SKM-1 (cell line): ENCODE measurements at regions not wholly inside any gene's neighbourhood (a gene's known extent, or its start where the extent isn't known, plus 50 kb on each side); places are given as distances from the start of the nearest gene placed in this dataset.

Experiments used
- DNase-seq: peaks from one replicate; lab custom pipeline; 2025; ENCODE audit not compliant: unreplicated experiment; lab: John Stamatoyannopoulos, UW

GRCh38 chr13:111551204-111551820 lies 230.9 kb downstream of the TEX29 start:
- no peak for DNase-seq

- no peak for DNase-seq
Measured at GRCh38 chr13:111552891-111553655, 232.6 kb downstream of the TEX29 start.

- DNase-seq: no peak
Measured at GRCh38 chr13:111554539-111555267, 234.3 kb downstream of the TEX29 start.

GRCh38 chr13:111555268-111555808 lies 234.9 kb downstream of the TEX29 start:
- DNase-seq: no peak

GRCh38 chr13:111555903-111556302 lies 235.5 kb downstream of the TEX29 start:
- no peak for DNase-seq

GRCh38 chr13:111556496-111556895 lies 236.1 kb downstream of the TEX29 start:
- DNase-seq: no peak

GRCh38 chr13:111557921-111558699 lies 237.7 kb downstream of the TEX29 start:
- no peak for DNase-seq

GRCh38 chr13:111558700-111559088 lies 238.3 kb downstream of the TEX29 start:
- DNase-seq: no peak

GRCh38 chr13:111559612-111560403 lies 239.4 kb downstream of the TEX29 start:
- DNase-seq: no peak

- DNase-seq: no peak
Measured at GRCh38 chr13:111561091-111561781, 240.8 kb downstream of the TEX29 start.

GRCh38 chr13:111562716-111563115 lies 242.3 kb downstream of the TEX29 start:
- no peak for DNase-seq

- no peak for DNase-seq
Measured at GRCh38 chr13:111564606-111565005, 244.2 kb downstream of the TEX29 start.

- DNase-seq: no peak
Measured at GRCh38 chr13:111565400-111565799, 245.0 kb downstream of the TEX29 start.

- no peak for DNase-seq
Measured at GRCh38 chr13:111566567-111566966, 246.1 kb downstream of the TEX29 start.

GRCh38 chr13:111567637-111568036 lies 247.2 kb downstream of the TEX29 start:
- DNase-seq: no peak

- DNase-seq: no peak
Measured at GRCh38 chr13:111568290-111568689, 247.8 kb downstream of the TEX29 start.

GRCh38 chr13:111570911-111571310 lies 250.5 kb downstream of the TEX29 start:
- no peak for DNase-seq

GRCh38 chr13:111572956-111573761 lies 252.7 kb downstream of the TEX29 start:
- no peak for DNase-seq

- no peak for DNase-seq
Measured at GRCh38 chr13:111573801-111574200, 253.4 kb downstream of the TEX29 start.
